ENCODE measurements at regions not wholly inside any gene's neighbourhood (a gene's known extent, or its start where the extent isn't known, plus 50 kb on each side); places are given as distances from the start of the nearest gene placed in this dataset.

GRCh38 chr12:124449623-124450375, 117.6 kb downstream of the NCOR2 start:
- Histone ChIP-seq H3K27me3 (ENCODE audit: insufficient read depth, insufficient read length) (no peaks in the 10 kb centered on the region), H3K4me3 (ENCODE audit: insufficient read length, low read depth) (no peak overlapping the region), H3K9me3 (ENCODE audit: insufficient read depth, low read length) (no peaks in the 10 kb centered on the region), H3K9ac (ENCODE audit: insufficient read length, low read depth) (peak overlapping the region; percentile 47), H3K4me1 (ENCODE audit: insufficient read depth, insufficient read length) (peaks cover 32% of the 10 kb centered on the region), H3K36me3 (ENCODE audit: insufficient read depth, insufficient read length, low read length) (peaks cover 74% of the 10 kb centered on the region)
- DNase-seq (ENCODE audit: low read depth, low spot score): no peak
- TF ChIP-seq YY1 (IDR thresholded peaks at IDR 0.05; ENCODE audit: insufficient read depth, insufficient read length): no peak
- TF ChIP-seq ZNF274 (IDR thresholded peaks at IDR 0.05; ENCODE audit: low read depth, low read length): no peak
- TF ChIP-seq SUZ12 (IDR thresholded peaks at IDR 0.05; ENCODE audit: extremely low read depth, insufficient read depth, insufficient read length): no peak

- Histone ChIP-seq H3K4me3 (ENCODE audit: insufficient read length, low read depth) (no peak overlapping the region), H3K4me1 (ENCODE audit: insufficient read depth, insufficient read length) (peaks cover 31% of the 10 kb centered on the region), H3K27me3 (ENCODE audit: insufficient read depth, insufficient read length) (no peaks in the 10 kb centered on the region), H3K9me3 (ENCODE audit: insufficient read depth, low read length) (no peaks in the 10 kb centered on the region), H3K9ac (ENCODE audit: insufficient read length, low read depth) (no peak overlapping the region), H3K36me3 (ENCODE audit: insufficient read depth, insufficient read length, low read length) (peaks cover 75% of the 10 kb centered on the region)
- TF ChIP-seq ZNF274 (IDR thresholded peaks at IDR 0.05; ENCODE audit: low read depth, low read length): no peak
- no peak for TF ChIP-seq YY1 (IDR thresholded peaks at IDR 0.05; ENCODE audit: insufficient read depth, insufficient read length)
- no peak for TF ChIP-seq SUZ12 (IDR thresholded peaks at IDR 0.05; ENCODE audit: extremely low read depth, insufficient read depth, insufficient read length)
- no peak for DNase-seq (ENCODE audit: low read depth, low spot score)
These were observed 118.3 kb downstream of the NCOR2 start for GRCh38 chr12:124448955-124449622.

- H3K36me3 ChIP-seq (ENCODE audit: insufficient read depth, insufficient read length, low read length): peaks cover 79% of the 10 kb centered on the region
- no peak overlapping the region for H3K4me3 ChIP-seq (ENCODE audit: insufficient read length, low read depth)
- H3K4me1 ChIP-seq (ENCODE audit: insufficient read depth, insufficient read length): peaks cover 24% of the 10 kb centered on the region
- TF ChIP-seq SUZ12 (IDR thresholded peaks at IDR 0.05; ENCODE audit: extremely low read depth, insufficient read depth, insufficient read length) (no peak), ZNF274 (IDR thresholded peaks at IDR 0.05; ENCODE audit: low read depth, low read length) (no peak), YY1 (IDR thresholded peaks at IDR 0.05; ENCODE audit: insufficient read depth, insufficient read length) (no peak)
- no peaks in the 10 kb centered on the region for H3K9me3 ChIP-seq (ENCODE audit: insufficient read depth, low read length)
- H3K9ac ChIP-seq (ENCODE audit: insufficient read length, low read depth): no peak overlapping the region
- no peak for DNase-seq (ENCODE audit: low read depth, low spot score)
- H3K27me3 ChIP-seq (ENCODE audit: insufficient read depth, insufficient read length): no peaks in the 10 kb centered on the region
These were observed 119.0 kb downstream of the NCOR2 start for GRCh38 chr12:124448241-124448954.

GRCh38 chr12:124446364-124446763, 121.0 kb downstream of the NCOR2 start:
- no peaks in the 10 kb centered on the region for H3K9me3 ChIP-seq (ENCODE audit: insufficient read depth, low read length)

GRCh38 chr12:124445826-124446225, 121.6 kb downstream of the NCOR2 start:
- Histone ChIP-seq H3K4me1 (ENCODE audit: insufficient read depth, insufficient read length) (peaks cover 19% of the 10 kb centered on the region), H3K9me3 (ENCODE audit: insufficient read depth, low read length) (no peaks in the 10 kb centered on the region), H3K4me3 (ENCODE audit: insufficient read length, low read depth) (no peak overlapping the region), H3K9ac (ENCODE audit: insufficient read length, low read depth) (peak overlapping the region; percentile 3), H3K36me3 (ENCODE audit: insufficient read depth, insufficient read length, low read length) (peaks cover 88% of the 10 kb centered on the region), H3K27me3 (ENCODE audit: insufficient read depth, insufficient read length) (no peaks in the 10 kb centered on the region)
- no peak for TF ChIP-seq YY1 (IDR thresholded peaks at IDR 0.05; ENCODE audit: insufficient read depth, insufficient read length)
- no peak for TF ChIP-seq ZNF274 (IDR thresholded peaks at IDR 0.05; ENCODE audit: low read depth, low read length)
- no peak for TF ChIP-seq SUZ12 (IDR thresholded peaks at IDR 0.05; ENCODE audit: extremely low read depth, insufficient read depth, insufficient read length)
- no peak for DNase-seq (ENCODE audit: low read depth, low spot score)

More at GRCh38 chr12:124446364-124446763, 121.0 kb downstream of the NCOR2 start:
- TF ChIP-seq YY1 (IDR thresholded peaks at IDR 0.05; ENCODE audit: insufficient read depth, insufficient read length) (no peak), SUZ12 (IDR thresholded peaks at IDR 0.05; ENCODE audit: extremely low read depth, insufficient read depth, insufficient read length) (no peak), ZNF274 (IDR thresholded peaks at IDR 0.05; ENCODE audit: low read depth, low read length) (no peak)
- Histone ChIP-seq H3K9ac (ENCODE audit: insufficient read length, low read depth) (no peak overlapping the region), H3K4me3 (ENCODE audit: insufficient read length, low read depth) (no peak overlapping the region), H3K36me3 (ENCODE audit: insufficient read depth, insufficient read length, low read length) (peaks cover 86% of the 10 kb centered on the region), H3K27me3 (ENCODE audit: insufficient read depth, insufficient read length) (no peaks in the 10 kb centered on the region), H3K4me1 (ENCODE audit: insufficient read depth, insufficient read length) (peaks cover 16% of the 10 kb centered on the region)
- no peak for DNase-seq (ENCODE audit: low read depth, low spot score)

- no peak overlapping the region for H3K9ac ChIP-seq (ENCODE audit: insufficient read length, low read depth)
- H3K27me3 ChIP-seq (ENCODE audit: insufficient read depth, insufficient read length): no peaks in the 10 kb centered on the region
- H3K9me3 ChIP-seq (ENCODE audit: insufficient read depth, low read length): no peaks in the 10 kb centered on the region
- DNase-seq (ENCODE audit: low read depth, low spot score): no peak
- no peak overlapping the region for H3K4me3 ChIP-seq (ENCODE audit: insufficient read length, low read depth)
- peaks cover 88% of the 10 kb centered on the region for H3K36me3 ChIP-seq (ENCODE audit: insufficient read depth, insufficient read length, low read length)
- TF ChIP-seq YY1 (IDR thresholded peaks at IDR 0.05; ENCODE audit: insufficient read depth, insufficient read length): no peak
- TF ChIP-seq ZNF274 (IDR thresholded peaks at IDR 0.05; ENCODE audit: low read depth, low read length): no peak
- no peak for TF ChIP-seq SUZ12 (IDR thresholded peaks at IDR 0.05; ENCODE audit: extremely low read depth, insufficient read depth, insufficient read length)
- peaks cover 24% of the 10 kb centered on the region for H3K4me1 ChIP-seq (ENCODE audit: insufficient read depth, insufficient read length)
These were observed 122.2 kb downstream of the NCOR2 start for GRCh38 chr12:124445121-124445718.
